NT2/D1 (cell line): ENCODE measurements at regions not wholly inside any gene's neighbourhood (a gene's known extent, or its start where the extent isn't known, plus 50 kb on each side); places are given as distances from the start of the nearest gene placed in this dataset.

Source experiments
- YY1 ChIP-seq: IDR thresholded peaks from 2 replicates; pipeline ENCODE4 v1.6.1; 2011; ENCODE audit not compliant: insufficient read length, insufficient read depth
- ZNF274 ChIP-seq: IDR thresholded peaks from 2 replicates; pipeline ENCODE4 v1.6.1; 2011; ENCODE audit warnings: mild to moderate bottlenecking, low read depth, low read length

GRCh38 chr12:93960521-93960920, 187.9 kb upstream of the PLXNC1 start:
- no peak for TF ChIP-seq ZNF274
- no peak for TF ChIP-seq YY1
